Astrocyte (in vitro differentiated cells and primary cell): ENCODE measurements at regions not wholly inside any gene's neighbourhood (a gene's known extent, or its start where the extent isn't known, plus 50 kb on each side); places are given as distances from the start of the nearest gene placed in this dataset.

ENCODE experiments used
- EZH2 ChIP-seq: IDR thresholded peaks from 2 replicates; pipeline ENCODE4 v1.6.1; 2012; ENCODE audit warnings: mild to moderate bottlenecking, low read length, inconsistent platforms; ENCODE audit not compliant: insufficient read depth
- TF ChIP-seq, protein P1 (sequence below): IDR thresholded peaks from 2 replicates; pipeline ENCODE4 v1.5.1; 2011; ENCODE audit warnings: low read depth, mild to moderate bottlenecking, inconsistent platforms, low read length, moderate library complexity; ENCODE audit not compliant: insufficient read depth

DNA sequence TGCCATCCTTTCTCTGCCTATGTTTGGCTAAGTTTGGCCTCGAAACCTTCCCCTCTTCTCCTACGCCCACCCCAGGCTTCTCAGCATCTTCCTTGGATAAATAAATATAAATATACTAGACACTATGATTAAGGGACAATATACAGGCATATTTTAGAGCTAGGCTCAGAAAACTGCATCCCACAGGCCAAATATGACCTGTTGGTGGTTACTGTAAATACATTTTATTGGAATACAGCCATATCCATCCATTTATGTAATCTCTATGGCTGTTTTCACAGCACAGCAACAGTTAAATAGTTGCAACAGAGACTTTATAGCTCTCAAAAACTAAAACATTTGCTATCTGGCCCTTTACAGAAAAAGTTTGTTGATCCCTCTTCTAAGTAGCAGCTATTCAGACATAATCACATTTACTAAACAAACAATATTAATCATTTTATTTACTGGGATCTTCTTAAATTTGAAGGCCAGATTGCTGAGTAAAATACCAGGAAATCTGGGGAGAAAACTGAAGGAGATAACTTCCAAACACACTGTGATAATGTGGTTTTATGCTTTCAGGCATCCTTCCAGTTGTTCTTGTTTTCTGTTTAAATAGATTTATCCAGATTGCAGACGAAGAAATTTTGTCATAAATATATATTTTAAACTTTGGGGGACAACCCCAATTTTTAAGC, 269.7 kb upstream of the THRB start:
- TF ChIP-seq, protein P1, sequence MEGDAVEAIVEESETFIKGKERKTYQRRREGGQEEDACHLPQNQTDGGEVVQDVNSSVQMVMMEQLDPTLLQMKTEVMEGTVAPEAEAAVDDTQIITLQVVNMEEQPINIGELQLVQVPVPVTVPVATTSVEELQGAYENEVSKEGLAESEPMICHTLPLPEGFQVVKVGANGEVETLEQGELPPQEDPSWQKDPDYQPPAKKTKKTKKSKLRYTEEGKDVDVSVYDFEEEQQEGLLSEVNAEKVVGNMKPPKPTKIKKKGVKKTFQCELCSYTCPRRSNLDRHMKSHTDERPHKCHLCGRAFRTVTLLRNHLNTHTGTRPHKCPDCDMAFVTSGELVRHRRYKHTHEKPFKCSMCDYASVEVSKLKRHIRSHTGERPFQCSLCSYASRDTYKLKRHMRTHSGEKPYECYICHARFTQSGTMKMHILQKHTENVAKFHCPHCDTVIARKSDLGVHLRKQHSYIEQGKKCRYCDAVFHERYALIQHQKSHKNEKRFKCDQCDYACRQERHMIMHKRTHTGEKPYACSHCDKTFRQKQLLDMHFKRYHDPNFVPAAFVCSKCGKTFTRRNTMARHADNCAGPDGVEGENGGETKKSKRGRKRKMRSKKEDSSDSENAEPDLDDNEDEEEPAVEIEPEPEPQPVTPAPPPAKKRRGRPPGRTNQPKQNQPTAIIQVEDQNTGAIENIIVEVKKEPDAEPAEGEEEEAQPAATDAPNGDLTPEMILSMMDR = no peak
- no peak for TF ChIP-seq EZH2
